NCI-H187 treated with DMSO at 0.1 percent for 48 hours (cell line): ENCODE measurements at regions not wholly inside any gene's neighbourhood (a gene's known extent, or its start where the extent isn't known, plus 50 kb on each side); places are given as distances from the start of the nearest gene placed in this dataset.

Experiments used
- DNase-seq: peaks from one replicate; lab custom pipeline; 2025; lab: John Stamatoyannopoulos, UW

GRCh38 chr16:82497139-82497538 lies 129.6 kb upstream of the CDH13 start:
- no peak for DNase-seq

DNA sequence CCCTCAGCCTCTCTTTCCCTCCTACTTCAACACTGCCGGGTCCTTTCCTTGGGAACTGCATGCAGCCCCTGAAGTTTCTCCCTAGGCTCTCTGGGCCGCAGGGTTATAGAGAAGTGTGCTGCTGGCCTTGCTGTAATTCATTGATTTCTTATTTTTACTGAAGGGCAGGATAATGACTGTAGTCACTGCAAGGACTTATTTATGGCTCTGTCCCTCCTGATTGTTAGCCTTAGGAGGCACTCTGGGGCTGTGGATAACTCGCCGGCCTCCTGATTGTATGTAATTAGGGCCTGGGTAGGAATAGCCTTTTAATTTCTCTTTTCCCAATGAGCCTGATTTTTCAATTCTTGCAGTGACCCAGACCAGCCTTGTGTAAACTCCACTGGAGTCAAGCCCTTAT lies 138.3 kb upstream of the CDH13 start:
- no peak for DNase-seq

DNA sequence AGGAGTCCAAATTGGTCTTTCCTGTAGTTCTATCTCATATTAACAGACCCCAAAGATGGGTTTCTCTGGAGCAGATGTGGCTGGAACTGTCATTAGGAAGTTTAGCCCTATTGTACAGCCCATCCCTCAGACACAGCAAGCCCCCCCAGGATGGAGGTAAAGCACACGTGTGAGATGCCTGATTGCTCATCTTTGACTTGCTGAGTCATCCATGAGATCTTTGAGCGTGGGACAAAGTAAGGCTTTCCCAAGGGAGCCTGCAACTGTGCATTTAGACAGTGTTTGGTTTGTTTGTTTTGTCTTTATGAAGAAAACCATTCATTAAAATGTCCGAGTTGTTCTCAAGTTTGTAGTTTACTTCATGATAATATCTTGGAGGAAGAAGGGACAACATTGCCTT lies 145.3 kb upstream of the CDH13 start:
- DNase-seq, result no peak

DNA sequence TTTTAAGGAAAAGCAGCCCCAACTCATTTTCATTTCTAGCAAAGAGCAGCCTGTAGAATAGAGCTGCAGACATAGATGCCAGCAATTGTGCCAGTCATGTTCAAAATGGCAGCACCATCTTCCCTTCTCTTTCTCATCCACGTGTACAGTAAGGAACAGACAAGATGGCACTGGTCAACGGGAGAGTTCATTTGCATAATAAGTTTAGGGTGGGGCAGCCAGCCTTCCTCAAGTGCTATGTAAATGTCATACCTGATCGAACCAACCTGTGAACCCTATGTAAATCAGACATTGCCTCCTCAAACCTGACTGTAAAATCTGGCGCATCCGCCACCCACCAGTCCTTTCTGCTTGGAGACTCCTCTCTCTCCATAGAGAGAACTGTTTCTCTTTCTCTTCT lies 150.0 kb upstream of the CDH13 start:
- DNase-seq, result no peak

DNA sequence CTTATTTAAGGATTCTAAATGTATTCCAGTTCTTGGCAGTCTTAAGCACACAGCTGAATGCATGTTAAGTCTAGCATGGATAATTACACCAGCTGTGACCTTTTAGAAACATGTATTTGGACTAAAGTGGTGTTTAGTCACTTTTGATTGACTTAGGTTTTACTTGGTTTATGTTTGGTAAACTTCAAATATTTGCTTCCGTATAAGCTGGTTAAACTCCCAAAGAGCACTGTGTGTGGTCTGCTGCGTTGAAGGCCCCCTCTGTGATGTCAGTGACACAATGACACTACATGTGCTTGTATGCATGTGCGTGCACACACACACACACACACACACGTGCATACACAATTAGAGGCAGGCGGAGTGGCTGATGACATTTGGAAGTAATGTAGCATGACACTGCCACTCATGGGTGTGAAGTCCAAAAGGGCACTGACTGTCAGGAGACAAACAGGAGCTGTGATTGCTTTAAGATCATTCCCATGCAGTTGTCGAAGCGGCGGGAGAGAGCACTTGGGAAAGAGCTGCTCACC lies 156.1 kb upstream of the CDH13 start:
- DNase-seq, result no peak

DNA sequence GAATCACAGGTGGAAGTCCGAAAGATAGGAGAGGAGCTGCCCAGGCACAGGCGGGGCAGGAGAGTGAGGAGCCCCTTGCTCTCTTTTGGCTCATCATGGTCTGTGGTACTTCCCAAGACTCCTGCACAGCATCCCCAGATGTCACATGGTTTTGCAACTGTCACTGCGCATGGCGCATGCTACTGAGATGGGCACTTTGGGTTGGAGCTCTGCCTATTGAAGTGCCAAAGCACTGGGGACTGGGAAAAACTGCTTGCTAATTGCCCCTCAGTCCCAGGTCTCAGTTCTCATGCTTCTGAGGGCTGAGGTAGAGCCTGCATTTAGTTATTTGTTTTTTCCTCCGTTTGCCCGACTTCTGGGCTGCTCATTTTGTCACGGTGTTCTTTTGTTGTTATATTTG lies 156.8 kb upstream of the CDH13 start:
- no peak for DNase-seq

GRCh38 chr16:82464187-82464586 lies 162.6 kb upstream of the CDH13 start:
- DNase-seq, result no peak

GRCh38 chr16:82460766-82461165 lies 166.0 kb upstream of the CDH13 start:
- no peak for DNase-seq

DNA sequence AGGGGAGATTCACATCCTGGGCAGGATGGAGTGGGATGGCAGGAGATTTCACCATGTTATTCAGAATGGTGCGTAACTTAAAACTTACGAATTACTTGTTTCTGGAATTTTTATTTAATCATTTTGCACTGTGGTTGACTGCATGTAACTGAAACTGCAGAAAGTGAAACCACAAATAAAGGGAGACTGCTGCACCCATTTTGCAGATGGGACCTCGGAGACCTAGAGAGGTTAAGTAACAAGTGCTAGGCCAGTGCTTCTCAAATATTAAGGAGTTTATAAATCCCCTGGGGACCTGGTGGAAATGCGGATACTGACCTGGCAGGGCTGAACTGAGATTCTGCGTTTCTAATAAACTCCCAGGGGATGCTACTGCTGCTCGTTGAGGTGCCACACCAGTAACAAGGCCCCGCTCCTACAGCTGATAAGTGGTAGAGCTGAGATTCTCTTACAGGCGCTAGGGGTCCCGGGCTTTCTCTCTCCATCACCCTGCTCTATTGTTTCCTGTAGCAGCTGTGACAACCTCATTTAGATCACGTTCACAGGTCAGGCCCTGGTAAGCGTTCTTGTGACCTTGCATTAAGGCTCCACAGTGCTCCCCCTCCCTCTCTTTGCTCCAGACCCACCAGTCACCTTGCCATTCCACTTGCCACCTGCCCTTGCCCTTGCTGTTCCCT lies 167.1 kb upstream of the CDH13 start:
- no peak for DNase-seq

DNA sequence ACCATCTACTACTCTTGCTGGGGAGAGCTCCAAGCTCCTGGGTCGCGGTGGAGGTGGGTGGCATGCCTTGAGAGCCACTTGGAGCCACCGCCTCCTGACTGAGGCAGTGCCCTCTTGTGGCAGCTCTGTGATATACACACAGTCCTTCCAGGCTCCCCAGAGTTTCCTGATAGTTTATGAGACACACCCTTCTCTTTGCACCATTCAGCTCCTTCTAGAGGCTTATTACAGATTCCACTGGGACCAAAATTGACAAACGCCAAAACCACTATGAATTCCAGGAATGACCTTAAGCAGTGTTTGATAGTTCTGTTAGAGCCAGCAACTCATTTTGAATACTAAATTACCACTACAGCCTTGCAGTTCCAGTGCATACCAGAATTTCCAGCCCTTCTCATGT lies 170.1 kb upstream of the CDH13 start:
- peak; percentile 23 for DNase-seq

GRCh38 chr16:82454566-82454965 lies 172.2 kb upstream of the CDH13 start:
- DNase-seq, result no peak

DNA sequence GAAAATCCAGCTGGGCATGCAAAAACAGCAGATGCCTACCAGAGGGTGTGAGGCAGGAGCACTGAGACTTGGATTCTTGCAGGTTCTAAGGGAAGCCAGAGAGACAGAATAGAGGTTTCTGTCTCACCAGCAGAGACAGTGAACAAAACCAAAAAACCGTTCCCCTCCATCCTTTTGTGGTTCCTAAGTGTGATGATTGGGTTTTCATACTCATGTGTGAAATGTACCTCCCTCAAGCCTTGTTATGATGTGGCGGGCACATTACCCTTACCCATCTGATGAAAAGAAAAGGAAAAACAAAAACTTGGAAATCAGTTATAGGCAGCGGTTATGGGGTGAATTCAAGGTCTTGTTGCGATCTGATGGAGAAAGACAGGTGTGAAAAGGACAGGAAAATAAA lies 172.6 kb upstream of the CDH13 start:
- no peak for DNase-seq

DNA sequence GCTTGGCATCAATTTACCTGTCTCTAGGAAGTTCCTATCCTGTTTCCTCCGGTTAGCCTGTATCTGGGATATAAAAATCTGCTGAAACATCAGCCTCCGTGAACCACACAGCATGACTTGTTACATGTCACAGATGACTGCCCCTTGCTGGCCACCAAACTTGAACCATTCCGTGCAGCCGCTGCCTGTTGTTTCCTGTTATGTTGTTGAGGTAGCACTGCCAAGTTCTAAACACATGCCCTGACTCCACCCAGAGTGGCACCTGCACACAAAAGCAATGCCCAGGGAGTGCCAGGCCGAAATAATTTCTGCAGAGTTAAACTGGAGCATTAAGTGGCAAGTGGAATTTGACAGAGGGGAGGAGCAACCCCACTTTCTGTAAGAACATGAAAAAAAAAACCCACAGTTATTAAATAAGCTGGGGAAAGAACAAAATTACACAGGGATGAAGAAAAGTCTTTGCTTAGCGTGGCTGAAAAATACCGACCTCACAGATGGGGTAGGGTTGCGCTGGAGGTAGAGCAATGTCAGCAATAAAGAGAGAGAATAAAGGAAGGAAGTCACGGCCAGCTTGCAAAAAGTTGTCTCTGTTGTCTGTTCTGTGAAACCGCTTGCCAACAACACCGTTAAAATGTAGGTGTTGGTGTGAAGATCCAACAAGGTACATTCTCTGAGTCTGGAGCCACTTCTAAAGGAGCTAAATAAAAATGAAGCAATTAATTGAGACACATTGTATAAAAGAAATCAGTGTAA lies 174.6 kb upstream of the CDH13 start:
- DNase-seq, result no peak

GRCh38 chr16:82451449-82451848 lies 175.3 kb upstream of the CDH13 start:
- DNase-seq, result no peak

DNA sequence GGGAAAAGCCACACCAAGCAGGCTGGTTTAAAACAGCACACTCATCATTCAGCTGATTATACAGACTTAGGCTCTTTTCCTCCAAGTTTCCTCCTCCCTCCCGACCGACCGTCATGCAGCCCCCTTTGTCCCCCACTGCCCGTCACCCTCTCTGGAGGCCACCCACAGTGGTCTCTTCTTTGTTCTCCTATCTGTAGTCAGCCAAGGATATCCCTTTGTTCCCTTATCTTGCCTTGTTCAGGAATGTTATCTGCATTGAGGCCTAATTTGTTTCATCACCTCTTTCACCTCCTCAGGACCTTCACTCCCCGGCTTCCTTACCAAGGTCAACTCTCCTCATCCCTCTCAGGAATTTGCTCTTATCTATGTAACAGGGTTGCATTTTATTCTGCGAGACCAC lies 186.4 kb upstream of the CDH13 start:
- DNase-seq, result no peak

GRCh38 chr16:82439678-82440293 lies 187.0 kb upstream of the CDH13 start:
- no peak for DNase-seq

GRCh38 chr16:82433042-82433441 lies 193.7 kb upstream of the CDH13 start:
- no peak for DNase-seq

- no peak for DNase-seq
These were observed 194.5 kb upstream of the CDH13 start for GRCh38 chr16:82432261-82432660.

GRCh38 chr16:82425661-82426060 lies 201.1 kb upstream of the CDH13 start:
- DNase-seq, result no peak

- DNase-seq, result no peak
These were observed 204.9 kb upstream of the CDH13 start for GRCh38 chr16:82421851-82422250.

DNA sequence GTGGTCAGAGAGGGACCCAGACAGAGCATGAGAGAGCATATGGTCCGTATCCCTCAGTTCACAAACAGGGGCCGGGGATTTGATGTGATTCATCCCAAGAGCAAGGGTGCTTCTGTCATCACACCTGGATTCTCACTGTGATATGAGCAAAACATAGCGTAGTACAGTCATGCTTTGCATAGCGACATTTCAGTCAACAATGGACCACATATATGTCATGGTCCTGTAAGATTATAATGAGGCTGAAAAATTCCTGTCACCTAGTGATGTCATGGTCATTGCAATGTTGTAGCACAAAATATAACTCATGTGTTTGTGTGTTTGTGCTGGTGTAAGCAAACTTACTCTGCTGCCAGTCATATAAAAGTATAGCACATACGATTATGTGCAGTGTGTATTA lies 207.4 kb upstream of the CDH13 start:
- no peak for DNase-seq

DNA sequence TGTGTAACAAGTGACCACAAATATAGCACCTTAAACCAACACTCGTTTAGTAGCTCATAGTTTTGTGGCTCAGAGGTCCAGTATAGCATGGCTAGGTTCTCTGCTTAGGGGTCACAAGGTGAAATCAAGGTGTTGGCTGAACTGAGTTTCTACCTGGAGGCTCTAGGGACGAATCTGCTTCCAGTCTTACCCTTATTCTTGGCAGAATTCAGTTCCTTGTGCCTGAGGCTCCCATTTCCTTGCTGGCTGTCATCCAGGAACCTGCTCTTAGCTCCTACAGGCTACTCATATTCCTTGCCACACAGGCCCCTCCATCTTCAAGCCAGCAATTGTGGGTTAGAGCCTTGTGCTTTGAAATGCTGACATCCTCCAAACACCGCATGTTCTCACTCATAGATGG lies 212.3 kb upstream of the CDH13 start:
- no peak for DNase-seq

DNA sequence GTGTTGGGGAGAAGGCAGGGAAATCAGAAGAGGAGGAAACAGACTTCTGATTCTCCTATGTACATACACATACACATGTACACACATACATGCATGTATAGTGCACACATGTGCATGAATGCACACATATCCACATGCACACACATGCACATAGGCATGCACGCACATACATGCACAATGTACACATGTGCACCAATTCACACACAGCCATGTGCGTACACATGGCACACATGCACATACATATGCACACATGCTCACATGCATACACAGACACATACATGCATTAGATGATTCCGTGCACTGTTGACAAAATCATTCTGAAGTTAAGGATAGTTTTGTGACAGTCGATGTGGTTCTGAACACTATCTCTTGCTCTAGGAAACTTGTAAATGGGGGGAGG lies 214.0 kb upstream of the CDH13 start:
- no peak for DNase-seq
